PC-3 (cell line): ENCODE measurements at regions not wholly inside any gene's neighbourhood (a gene's known extent, or its start where the extent isn't known, plus 50 kb on each side); places are given as distances from the start of the nearest gene placed in this dataset.

Experiments
- ATAC-seq: fragments of 200-7000 bp; cut with Tn5 transposase; 2 replicates; pipeline ENCODE4 v1.9.1; 2020; ENCODE audit warnings: mild to moderate bottlenecking, moderate library complexity
- BruUV-seq: library from RNA; stranded (reverse); fragments of 400-500 nt; replicated peaks from 2 replicates; lab custom pipeline; 2021; lab: Mats Ljungman, UMichigan
- CTCF ChIA-PET: fragments of 300-600 bp; sonication (Branson Sonifier 250); formaldehyde crosslinking; loops from one replicate; lab custom pipeline; 2022; ENCODE audit warnings: antibody characterized with exemption; lab: Charles Lee
- POLR2A ChIA-PET: fragments of 300-600 bp; sonication (Branson Sonifier 250); formaldehyde crosslinking; loops from one replicate; lab custom pipeline; 2022; ENCODE audit warnings: antibody characterized with exemption; ENCODE audit not compliant: unreplicated experiment; lab: Charles Lee
- DNase-seq: peaks from one replicate; pipeline ENCODE4 v3.0.0-alpha.2; 2015
- H2AFZ ChIP-seq: fragments of 300-600 bp; sonication (generic); 2 replicates; pipeline ENCODE4 v1.6.0; 2016; ENCODE audit warnings: antibody characterized with exemption, low read length
- H3F3A ChIP-seq: fragments of 300-600 bp; sonication (generic); one replicate; pipeline ENCODE4 v1.6.0; 2017; ENCODE audit warnings: antibody characterized with exemption, low read length, control low read depth, mild to moderate bottlenecking; ENCODE audit not compliant: unreplicated experiment
- H3K27ac ChIP-seq: fragments of 300-600 bp; sonication (generic); 2 replicates; pipeline ENCODE4 v1.5.1; 2016; ENCODE audit warnings: mild to moderate bottlenecking, low read length
- H3K27me3 ChIP-seq: fragments of 300-600 bp; sonication (generic); 2 replicates; pipeline ENCODE4 v1.6.1; 2016; ENCODE audit warnings: low read length, mixed read lengths
- H3K36me3 ChIP-seq: fragments of 300-600 bp; sonication (generic); 2 replicates; pipeline ENCODE4 v1.6.1; 2016; ENCODE audit warnings: low read depth, mixed run types, low read length, mixed read lengths
- H3K4me1 ChIP-seq: fragments of 300-600 bp; sonication (generic); 2 replicates; pipeline ENCODE4 v1.5.1; 2016; ENCODE audit warnings: low read length; ENCODE audit not compliant: insufficient read depth
- H3K4me2 ChIP-seq: fragments of 300-600 bp; sonication (generic); 2 replicates; pipeline ENCODE4 v1.6.0; 2016; ENCODE audit warnings: low read length
- H3K4me3 ChIP-seq: fragments of 300-600 bp; sonication (generic); 2 replicates; pipeline ENCODE4 v1.5.1; 2016; ENCODE audit warnings: mild to moderate bottlenecking, low read length, mixed read lengths
- H3K79me2 ChIP-seq: fragments of 300-600 bp; sonication (generic); 2 replicates; pipeline ENCODE4 v1.6.1; 2017; ENCODE audit warnings: low read length, mixed read lengths
- H3K9ac ChIP-seq: fragments of 300-600 bp; sonication (generic); 2 replicates; pipeline ENCODE4 v1.6.0; 2016; ENCODE audit warnings: mild to moderate bottlenecking, low read length
- H3K9me2 ChIP-seq: fragments of 300-600 bp; sonication (generic); replicated peaks from 2 replicates; pipeline ENCODE4 v1.6.1; 2016; ENCODE audit warnings: mixed run types, low read length, mixed read lengths
- H3K9me3 ChIP-seq: fragments of 300-600 bp; sonication (generic); 2 replicates; pipeline ENCODE4 v1.6.1; 2016; ENCODE audit warnings: low read length, mixed read lengths
- H4K20me1 ChIP-seq: fragments of 300-600 bp; sonication (generic); 2 replicates; pipeline ENCODE4 v1.6.1; 2016; ENCODE audit warnings: low read length, mixed read lengths
- EZH2 ChIP-seq: fragments of 300-600 bp; sonication (generic); IDR thresholded peaks from one replicate; pipeline ENCODE4 v1.6.1; 2017; ENCODE audit warnings: antibody characterized with exemption, mild to moderate bottlenecking, low read length; ENCODE audit not compliant: unreplicated experiment
- EZH2phosphoT487 ChIP-seq: fragments of 300-600 bp; sonication (generic); IDR thresholded peaks from 2 replicates; pipeline ENCODE4 v1.6.1; 2018; ENCODE audit warnings: mild to moderate bottlenecking, antibody characterized with exemption, low read length, borderline replicate concordance
- intact Hi-C: fragments of 100-400 bp; cut with micrococcal nuclease; formaldehyde crosslinking; loops from 2 replicates; pipeline ENCODE4 v1.9.0; 2023
- TF ChIP-seq, protein P1 (sequence below): fragments of 300-600 bp; sonication (generic); conservative IDR thresholded peaks from 2 replicates; pipeline ENCODE4 v1.5.1; 2017; ENCODE audit warnings: antibody characterized with exemption, low read depth, mild to moderate bottlenecking, low read length

DNA sequence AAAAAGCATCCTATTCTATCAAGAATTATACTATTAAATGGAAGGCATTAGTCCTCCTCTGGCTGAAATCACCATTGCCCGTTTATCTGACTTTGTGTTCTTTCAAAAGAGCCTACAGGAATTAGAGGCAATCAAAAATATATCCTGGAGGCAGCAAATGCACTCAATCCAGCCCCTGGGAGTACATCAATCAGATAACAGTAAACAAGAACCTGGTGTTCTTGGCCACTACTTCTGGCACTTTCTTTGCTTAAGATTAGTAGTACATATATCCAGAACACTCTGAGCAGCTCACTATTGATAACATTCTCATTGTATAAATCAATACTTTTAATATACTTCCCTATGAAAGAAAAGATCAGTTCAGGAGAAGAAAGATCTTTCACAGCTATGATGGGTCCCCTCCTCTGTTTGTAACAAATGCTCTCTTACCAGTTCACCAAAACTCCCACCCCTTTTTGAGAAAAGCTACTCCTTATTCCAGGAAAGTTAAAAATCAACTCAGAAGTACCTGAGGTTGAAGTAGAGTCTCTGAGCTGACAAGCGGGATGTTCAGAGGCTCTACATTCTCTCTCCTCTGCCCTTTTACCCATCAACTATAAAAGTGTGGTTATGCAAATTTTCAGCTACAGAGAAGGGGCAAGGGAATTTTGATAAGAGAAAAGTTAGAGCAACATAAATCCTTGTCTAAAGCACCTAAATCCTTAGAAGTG lies 176.0 kb downstream of the COX18 start:
- Histone ChIP-seq H3K79me2 (no peaks in the 10 kb centered on the region), H3K9ac (no peak overlapping the region), H3K36me3 (no peaks in the 10 kb centered on the region), H3K4me1 (no peaks in the 10 kb centered on the region), H3K4me2 (no peak overlapping the region), H3K27ac (no peak overlapping the region), H3F3A (no peaks in the 10 kb centered on the region), H3K9me3 (no peaks in the 10 kb centered on the region), H3K9me2 (no peaks in the 10 kb centered on the region), H3K4me3 (no peak overlapping the region), H3K27me3 (no peaks in the 10 kb centered on the region), H4K20me1 (no peaks in the 10 kb centered on the region), H2AFZ (no peak overlapping the region)
- intact Hi-C loops = no loop called here
- DNase-seq (no peak), ATAC-seq (no peak)
- CTCF ChIA-PET = no interaction called here
- BruUV-seq = no TSS peak
- POLR2A ChIA-PET = no interaction called here
- TF ChIP-seq EZH2 (no peak), EZH2phosphoT487 (no peak)
- TF ChIP-seq, protein P1, sequence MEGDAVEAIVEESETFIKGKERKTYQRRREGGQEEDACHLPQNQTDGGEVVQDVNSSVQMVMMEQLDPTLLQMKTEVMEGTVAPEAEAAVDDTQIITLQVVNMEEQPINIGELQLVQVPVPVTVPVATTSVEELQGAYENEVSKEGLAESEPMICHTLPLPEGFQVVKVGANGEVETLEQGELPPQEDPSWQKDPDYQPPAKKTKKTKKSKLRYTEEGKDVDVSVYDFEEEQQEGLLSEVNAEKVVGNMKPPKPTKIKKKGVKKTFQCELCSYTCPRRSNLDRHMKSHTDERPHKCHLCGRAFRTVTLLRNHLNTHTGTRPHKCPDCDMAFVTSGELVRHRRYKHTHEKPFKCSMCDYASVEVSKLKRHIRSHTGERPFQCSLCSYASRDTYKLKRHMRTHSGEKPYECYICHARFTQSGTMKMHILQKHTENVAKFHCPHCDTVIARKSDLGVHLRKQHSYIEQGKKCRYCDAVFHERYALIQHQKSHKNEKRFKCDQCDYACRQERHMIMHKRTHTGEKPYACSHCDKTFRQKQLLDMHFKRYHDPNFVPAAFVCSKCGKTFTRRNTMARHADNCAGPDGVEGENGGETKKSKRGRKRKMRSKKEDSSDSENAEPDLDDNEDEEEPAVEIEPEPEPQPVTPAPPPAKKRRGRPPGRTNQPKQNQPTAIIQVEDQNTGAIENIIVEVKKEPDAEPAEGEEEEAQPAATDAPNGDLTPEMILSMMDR = no peak

DNA sequence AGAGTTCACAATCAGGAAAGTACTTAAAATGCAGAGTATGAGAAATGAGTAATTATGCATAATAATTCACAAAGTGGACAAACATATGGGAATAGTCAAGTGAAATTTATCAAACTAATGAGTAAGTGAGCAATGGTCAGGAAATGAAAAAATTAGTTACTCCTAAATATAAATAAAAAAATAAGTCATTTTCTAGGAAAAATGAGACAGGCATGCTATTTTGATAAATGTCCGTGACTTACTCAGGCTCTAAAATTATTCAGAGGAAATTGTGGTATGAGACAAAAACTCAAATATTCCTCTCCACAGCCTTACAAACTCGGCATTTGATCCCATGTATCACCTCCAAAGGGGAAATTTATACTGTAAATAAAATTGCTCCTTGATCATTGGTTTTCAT lies 181.2 kb downstream of the COX18 start:
- BruUV-seq = no TSS peak
- intact Hi-C loops = loop anchor here (5.0 kb wide), 1 partner anchor 129 kb away; no protein-coding TSS in a partner anchor
- CTCF ChIA-PET = no interaction called here

More for the DNA sequence above, 181.2 kb downstream of the COX18 start:
- H3K4me1 ChIP-seq = no peaks in the 10 kb centered on the region
- ATAC-seq (no peak), DNase-seq (no peak)
- POLR2A ChIA-PET = no interaction called here
- no peaks in the 10 kb centered on the region for H3K27me3 ChIP-seq
- H3K9me2 ChIP-seq = no peaks in the 10 kb centered on the region
- H3K4me3 ChIP-seq = no peak overlapping the region
- H3K36me3 ChIP-seq = no peaks in the 10 kb centered on the region
- no peaks in the 10 kb centered on the region for H4K20me1 ChIP-seq
- no peak overlapping the region for H3K9ac ChIP-seq
- H3K79me2 ChIP-seq = no peaks in the 10 kb centered on the region
- no peak overlapping the region for H3K27ac ChIP-seq
- H3K4me2 ChIP-seq = no peak overlapping the region
- no peaks in the 10 kb centered on the region for H3K9me3 ChIP-seq
- H3F3A ChIP-seq = no peaks in the 10 kb centered on the region
- H2AFZ ChIP-seq = no peak overlapping the region
- TF ChIP-seq, protein P1 = no peak
- no peak for TF ChIP-seq EZH2phosphoT487
- no peak for TF ChIP-seq EZH2
